Colon (tissue), 2 donors: ENCODE measurements at regions not wholly inside any gene's neighbourhood (a gene's known extent, or its start where the extent isn't known, plus 50 kb on each side); places are given as distances from the start of the nearest gene placed in this dataset.

ENCODE experiments used
- FAIRE-seq: peaks from 2 replicates; lab custom pipeline; 2012; peaks lifted over from hg19 to GRCh38; lab: Jason Lieb, UNC
- donor health status: control.
- donor health status: control.

DNA sequence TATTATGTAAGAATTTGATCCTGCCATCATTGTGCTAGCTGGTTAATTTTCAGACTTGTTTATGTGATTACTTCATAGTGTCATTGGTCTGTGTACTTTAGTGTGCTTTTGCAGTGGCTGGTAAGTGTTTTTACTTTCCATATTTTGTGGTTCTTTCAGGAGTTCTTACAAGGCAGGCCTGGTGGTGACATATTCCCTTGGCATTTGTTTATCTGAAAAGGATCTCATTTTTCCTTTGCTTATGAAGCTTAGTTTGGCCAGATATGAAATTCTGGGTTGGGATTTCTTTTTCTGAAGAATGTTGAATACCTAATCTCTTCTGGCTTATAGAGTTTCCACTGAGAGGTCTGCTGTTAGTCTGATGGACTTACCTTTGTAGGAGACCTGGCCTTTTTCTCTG lies 72.8 kb upstream of the MC4R start:
- FAIRE-seq = no peak

GRCh38 chr18:60446821-60447220 lies 74.2 kb upstream of the MC4R start:
- no peak for FAIRE-seq

GRCh38 chr18:60448487-60449267 lies 76.1 kb upstream of the MC4R start:
- no peak for FAIRE-seq

DNA sequence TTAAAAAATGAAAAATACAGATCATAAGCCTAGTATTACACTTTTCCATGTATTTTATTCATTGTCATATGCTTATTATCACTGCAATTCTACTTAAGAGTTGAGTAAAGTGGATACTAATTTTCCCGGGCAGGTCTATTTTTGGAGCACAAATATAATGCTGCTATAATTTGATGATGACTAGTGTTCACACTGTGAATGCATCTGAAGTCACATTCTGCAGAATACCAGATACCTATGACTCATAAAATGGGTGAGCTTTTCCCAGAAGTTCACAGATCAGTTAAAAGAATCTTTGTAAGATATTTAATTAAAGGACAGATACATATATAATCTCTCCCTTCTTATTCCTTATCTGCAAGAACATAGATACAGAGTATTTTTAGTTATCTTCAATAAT lies 79.8 kb upstream of the MC4R start:
- no peak for FAIRE-seq

DNA sequence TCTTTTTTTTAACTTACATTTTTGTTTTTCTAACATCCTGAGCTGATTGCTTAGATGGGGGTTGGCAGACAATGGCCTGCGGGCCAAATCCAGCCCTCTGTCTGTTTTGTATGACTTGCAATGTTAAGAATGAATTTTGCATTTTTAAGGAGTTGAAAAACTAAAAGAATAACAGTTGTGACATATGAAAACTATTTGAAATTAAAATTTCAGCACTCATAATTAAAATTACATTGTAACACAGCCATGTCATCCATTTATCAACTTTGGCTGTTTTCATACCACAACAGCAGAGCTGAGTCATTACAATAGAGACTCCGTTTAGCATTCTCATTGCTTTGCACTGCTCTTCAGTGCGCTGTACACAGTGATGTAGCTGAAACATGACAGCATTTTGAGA lies 94.1 kb upstream of the MC4R start:
- FAIRE-seq = no peak

DNA sequence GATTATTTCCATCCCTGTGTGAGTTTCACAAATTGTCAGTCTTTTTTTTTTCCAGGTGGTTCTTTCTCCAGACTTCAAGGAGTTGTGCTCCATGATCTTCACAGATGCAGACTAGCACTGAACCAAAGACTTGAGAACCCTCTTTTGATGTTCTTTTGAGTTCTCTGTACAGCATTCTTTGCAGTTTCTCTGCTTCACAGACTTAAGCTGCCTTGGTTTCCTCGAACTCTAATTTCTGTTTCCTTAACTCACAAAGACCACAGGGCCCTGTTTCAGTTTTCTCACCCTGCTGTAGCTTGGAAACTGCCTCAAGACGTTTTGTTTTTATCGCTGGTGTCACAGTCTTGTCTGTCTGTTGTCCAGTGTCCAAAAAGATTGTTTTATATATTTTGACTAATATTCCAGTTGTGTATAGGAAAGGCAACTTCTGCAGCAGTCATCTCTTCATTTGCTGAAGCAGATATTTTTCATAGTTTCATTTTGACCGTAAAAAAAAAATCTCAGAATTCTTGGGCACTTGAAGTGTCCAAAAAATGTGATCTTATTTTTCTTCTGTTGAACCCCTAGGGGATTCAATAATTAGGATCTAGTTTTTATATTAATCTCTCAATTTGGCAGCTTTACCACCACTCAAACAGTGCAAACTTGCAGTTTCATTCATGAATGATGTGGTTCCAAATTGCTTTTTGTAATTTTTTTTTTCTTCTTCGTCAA lies 97.0 kb upstream of the MC4R start:
- FAIRE-seq = no peak

DNA sequence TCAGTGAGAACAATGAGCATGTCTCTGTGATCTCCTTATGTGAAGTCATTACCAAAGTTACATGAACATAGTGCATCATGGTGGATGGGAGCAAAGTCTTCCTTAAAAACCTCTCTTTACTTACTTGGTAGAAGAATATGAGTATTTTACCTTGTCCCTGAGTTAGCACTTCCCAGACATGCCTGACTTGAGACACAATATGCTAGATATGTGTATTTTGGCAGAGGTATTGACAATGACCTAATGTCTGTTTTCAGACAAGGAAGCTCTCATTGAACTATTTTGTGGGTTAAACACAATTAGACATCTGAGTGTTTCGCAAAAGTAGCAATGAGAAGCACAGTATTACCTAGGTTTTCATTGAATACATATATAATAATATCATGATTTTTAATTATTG lies 99.1 kb upstream of the MC4R start:
- FAIRE-seq = no peak

DNA sequence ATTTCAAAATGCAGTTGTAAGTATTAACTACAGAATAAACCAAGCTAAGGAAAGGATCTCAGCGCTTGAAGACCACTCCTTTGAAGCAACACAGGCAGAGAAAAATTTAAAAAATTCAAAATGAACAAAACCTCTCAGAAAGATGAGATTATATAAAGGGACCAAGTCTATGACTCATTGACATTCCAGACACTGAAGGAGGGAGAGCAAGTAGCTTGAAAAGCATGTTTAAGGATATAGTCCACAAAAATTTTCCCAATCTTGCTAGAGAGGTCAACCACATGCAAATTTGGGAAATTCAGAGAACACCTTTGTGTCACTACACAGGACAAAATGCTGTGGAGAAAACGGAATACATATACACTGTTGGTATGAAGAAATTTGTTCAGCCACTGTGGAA lies 112.6 kb upstream of the MC4R start:
- FAIRE-seq = no peak

- FAIRE-seq = no peak
These were observed 120.5 kb upstream of the MC4R start for GRCh38 chr18:60493066-60493465.

DNA sequence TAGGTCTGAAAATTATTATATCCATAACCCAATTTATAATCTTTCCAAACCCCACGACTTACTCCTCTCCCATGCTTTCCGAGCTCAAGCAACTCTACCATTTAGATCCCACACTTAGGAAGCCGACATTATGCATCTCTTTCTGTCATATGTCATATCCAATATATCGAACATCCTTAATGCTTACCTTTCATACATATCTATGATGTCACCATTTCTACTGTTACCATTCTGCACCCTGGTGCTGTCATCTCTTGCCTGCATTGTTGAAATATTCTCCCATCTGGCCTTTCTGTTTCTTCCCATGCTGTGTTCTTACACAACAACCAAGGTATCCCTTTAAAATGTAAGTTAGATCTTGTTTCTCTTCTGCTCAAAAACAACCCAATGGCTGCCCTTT lies 127.1 kb upstream of the MC4R start:
- no peak for FAIRE-seq

GRCh38 chr18:60500960-60501359 lies 128.4 kb upstream of the MC4R start:
- FAIRE-seq = no peak

- no peak for FAIRE-seq
These were observed 130.0 kb upstream of the MC4R start for GRCh38 chr18:60502591-60502990.

DNA sequence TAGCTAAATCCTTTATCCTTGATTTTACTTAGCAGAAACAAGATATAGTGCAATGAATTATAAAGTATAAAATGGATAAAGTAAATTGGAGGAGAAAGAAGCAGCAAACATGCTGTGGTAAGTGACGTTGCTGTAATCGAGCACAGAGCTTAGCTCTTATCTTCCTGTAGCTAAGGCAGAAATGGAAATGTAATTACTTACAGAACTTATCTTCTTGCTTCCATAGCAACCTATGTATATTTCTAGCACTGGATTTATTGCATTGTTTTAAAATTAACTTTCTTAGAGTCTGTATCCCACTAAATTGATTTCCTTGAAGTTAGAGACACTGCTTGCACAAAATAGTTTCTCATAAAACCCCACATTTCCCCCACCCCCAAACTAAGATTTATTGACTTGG lies 130.6 kb upstream of the MC4R start:
- FAIRE-seq = no peak

DNA sequence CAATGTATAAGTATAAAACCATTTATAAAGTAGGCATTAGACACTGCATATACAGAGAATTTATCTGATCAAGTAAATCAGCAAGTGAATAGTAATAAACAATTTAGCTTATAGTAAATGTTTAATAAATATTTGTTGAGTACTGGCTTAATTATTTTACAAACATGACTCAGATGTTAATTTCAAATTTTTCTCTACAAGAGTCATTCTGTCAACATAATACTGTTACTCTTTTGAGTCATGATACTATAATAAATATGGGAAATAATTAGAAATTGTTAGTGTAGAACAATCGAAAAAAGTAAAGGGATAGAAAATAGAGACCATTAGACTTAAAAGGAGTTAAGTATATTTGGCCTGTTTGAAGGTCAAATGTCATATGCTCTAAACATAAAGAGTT lies 133.6 kb upstream of the MC4R start:
- FAIRE-seq = no peak

DNA sequence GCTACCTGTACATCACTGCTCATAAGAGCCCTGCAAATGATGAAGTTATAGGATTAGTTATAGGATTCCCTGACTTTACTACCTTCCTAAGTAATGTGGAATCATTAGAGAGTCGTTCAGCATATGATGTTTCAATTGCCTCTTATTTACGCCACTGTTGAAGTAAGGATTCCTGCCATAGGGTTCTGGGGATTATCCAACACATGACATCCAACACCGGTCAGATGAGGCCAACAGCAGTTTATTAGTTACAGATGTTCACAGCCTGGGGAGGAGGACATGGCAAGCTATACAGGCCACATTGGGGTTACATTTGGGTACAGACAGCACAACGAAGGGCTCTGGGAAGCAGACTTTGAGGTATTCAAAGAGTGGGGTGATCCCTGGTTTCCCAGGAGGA lies 134.1 kb upstream of the MC4R start:
- no peak for FAIRE-seq

GRCh38 chr18:60508108-60508507 lies 135.5 kb upstream of the MC4R start:
- no peak for FAIRE-seq

- no peak for FAIRE-seq
These were observed 162.0 kb upstream of the MC4R start for GRCh38 chr18:60534538-60534937.

GRCh38 chr18:60537074-60537473 lies 164.5 kb upstream of the MC4R start:
- FAIRE-seq = no peak

DNA sequence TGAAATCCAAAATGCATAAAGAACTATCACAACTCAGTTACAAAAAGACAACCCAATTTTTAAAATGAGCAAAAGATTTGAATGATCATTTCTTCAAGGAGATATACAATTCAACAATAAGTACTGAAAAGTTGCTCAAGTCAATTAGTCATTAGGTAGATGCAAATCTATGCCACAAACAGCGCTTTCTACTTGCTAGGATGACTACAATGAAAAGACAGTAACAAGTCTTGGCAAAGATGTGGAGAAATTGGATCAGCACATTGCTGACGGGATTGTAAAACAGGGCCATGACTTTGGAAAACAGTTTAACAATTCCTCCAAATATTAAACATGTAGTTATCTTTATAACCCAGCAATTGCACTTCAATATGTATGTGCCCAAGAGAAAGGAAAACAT lies 166.3 kb upstream of the MC4R start:
- FAIRE-seq = no peak

GRCh38 chr18:60541661-60542060 lies 169.1 kb upstream of the MC4R start:
- FAIRE-seq = no peak

- FAIRE-seq = no peak
These were observed 171.1 kb upstream of the MC4R start for GRCh38 chr18:60543646-60544045.

- FAIRE-seq = peak; percentile 89
These were observed 176.9 kb upstream of the MC4R start for GRCh38 chr18:60549338-60549960.

GRCh38 chr18:60552948-60553347 lies 180.4 kb upstream of the MC4R start:
- no peak for FAIRE-seq

- no peak for FAIRE-seq
These were observed 182.4 kb upstream of the MC4R start for GRCh38 chr18:60554967-60555366.
